Colonic mucosa (tissue), 4 donors: ENCODE measurements at regions not wholly inside any gene's neighbourhood (a gene's known extent, or its start where the extent isn't known, plus 50 kb on each side); places are given as distances from the start of the nearest gene placed in this dataset.

Experiments used
- DNase-seq: peaks from one replicate; pipeline ENCODE4 v3.0.0-alpha.2; 2020
- H3K27ac ChIP-seq: fragments of 200-600 bp; one replicate; pipeline ENCODE4 v1.8.0; 2021
- H3K27me3 ChIP-seq: fragments of 200-600 bp; one replicate; pipeline ENCODE4 v1.8.0; 2021
- H3K36me3 ChIP-seq: fragments of 200-600 bp; one replicate; pipeline ENCODE4 v1.8.0; 2021
- H3K4me1 ChIP-seq: fragments of 200-600 bp; one replicate; pipeline ENCODE4 v1.8.0; 2021; ENCODE audit warnings: mild to moderate bottlenecking
- H3K4me3 ChIP-seq: fragments of 200-600 bp; one replicate; pipeline ENCODE4 v1.8.0; 2021
- H3K9ac ChIP-seq, 2 donors: one replicate each; pipeline ENCODE4 v1.7.0; 2013; ENCODE audit warnings: control low read depth in 2 of 2, low read depth in 2 of 2, low read length in 2 of 2
- H3K9me3 ChIP-seq: fragments of 200-600 bp; one replicate; pipeline ENCODE4 v1.8.0; 2021
- CTCF ChIP-seq: fragments of 200-600 bp; IDR thresholded peaks from one replicate; pipeline ENCODE4 v1.8.0; 2022; ENCODE audit warnings: antibody characterized with exemption, mild to moderate bottlenecking
- intact Hi-C: fragments of 100-400 bp; cut with DNase I; formaldehyde crosslinking; loops from one replicate; pipeline ENCODE4 v1.14.1; 2022
- donor health status: healthy.
- donor health status: DM: no; HTN: no; CAD: no.
- donor health status: DM: no; HTN: no; CAD: no.

GRCh38 chr12:73361864-73362230 lies 1089.7 kb downstream of the TRHDE start:
- Histone ChIP-seq H3K36me3 (no peaks in the 10 kb centered on the region), H3K9me3 (no peaks in the 10 kb centered on the region), H3K27ac (no peak overlapping the region), H3K9ac (no peak overlapping the region), H3K4me3 (no peak overlapping the region), H3K4me1 (no peaks in the 10 kb centered on the region), H3K27me3 (no peaks in the 10 kb centered on the region)
- intact Hi-C loops: no loop called here
- no peak for TF ChIP-seq CTCF
- DNase-seq: no peak

GRCh38 chr12:73362666-73363065 lies 1090.5 kb downstream of the TRHDE start:
- Histone ChIP-seq H3K9ac (no peak overlapping the region), H3K36me3 (no peaks in the 10 kb centered on the region), H3K27me3 (no peaks in the 10 kb centered on the region), H3K4me1 (no peaks in the 10 kb centered on the region), H3K27ac (no peak overlapping the region), H3K4me3 (no peak overlapping the region), H3K9me3 (no peaks in the 10 kb centered on the region)
- DNase-seq: no peak
- intact Hi-C loops: no loop called here
- no peak for TF ChIP-seq CTCF

DNA sequence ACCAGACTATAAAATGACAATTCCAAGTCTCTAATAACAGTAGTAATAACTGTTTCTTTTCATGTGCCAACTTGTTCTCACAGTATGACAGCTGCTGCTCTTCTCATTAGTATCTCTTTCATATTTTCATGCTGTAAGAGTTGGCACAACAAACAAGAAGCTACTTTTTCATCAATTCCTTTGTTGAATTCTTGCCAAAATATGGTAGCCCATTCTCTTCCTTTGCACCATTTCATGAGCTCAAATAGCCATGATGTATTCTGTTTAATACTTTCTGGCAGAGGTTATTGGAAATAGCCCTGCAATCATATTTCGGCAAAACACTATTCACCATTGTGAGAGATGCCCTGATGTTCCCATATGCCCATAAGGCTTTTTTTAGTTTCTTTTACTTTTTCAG lies 1100.7 kb downstream of the TRHDE start:
- Histone ChIP-seq H3K9ac (no peak overlapping the region), H3K4me3 (no peak overlapping the region), H3K27me3 (no peaks in the 10 kb centered on the region), H3K27ac (no peak overlapping the region), H3K36me3 (no peaks in the 10 kb centered on the region), H3K9me3 (no peaks in the 10 kb centered on the region), H3K4me1 (no peaks in the 10 kb centered on the region)
- no peak for TF ChIP-seq CTCF
- intact Hi-C loops: no loop called here
- no peak for DNase-seq

DNA sequence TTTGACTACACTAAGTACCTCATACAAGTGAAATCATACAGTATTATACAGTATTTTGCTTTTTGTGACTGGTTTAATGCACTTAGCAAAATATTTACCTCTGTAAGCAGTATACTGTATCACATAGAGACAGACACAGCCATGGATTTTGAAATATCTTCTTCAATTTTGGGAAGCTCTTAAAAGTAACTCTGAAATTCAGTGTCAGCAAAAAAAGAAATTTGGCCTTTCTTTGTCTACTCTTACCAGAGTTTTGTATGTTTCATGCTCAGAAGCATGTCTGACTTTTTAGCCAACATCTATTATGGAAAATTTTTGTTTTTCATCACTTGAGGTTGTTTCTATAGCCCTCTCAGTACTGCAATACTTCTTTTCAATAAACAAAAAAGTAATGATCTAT lies 1102.2 kb downstream of the TRHDE start:
- H3K4me1 ChIP-seq: no peaks in the 10 kb centered on the region

GRCh38 chr12:73383584-73384222 lies 1111.5 kb downstream of the TRHDE start:
- no peak for TF ChIP-seq CTCF
- H3K4me1 ChIP-seq: no peaks in the 10 kb centered on the region
- no peak overlapping the region for H3K9ac ChIP-seq
- no peaks in the 10 kb centered on the region for H3K9me3 ChIP-seq
- no peak overlapping the region for H3K27ac ChIP-seq
- H3K36me3 ChIP-seq: no peaks in the 10 kb centered on the region
- no peak overlapping the region for H3K4me3 ChIP-seq
- intact Hi-C loops: no loop called here
- H3K27me3 ChIP-seq: no peaks in the 10 kb centered on the region
- DNase-seq: no peak

More for the DNA sequence above, 1102.2 kb downstream of the TRHDE start:
- H3K4me3 ChIP-seq: no peak overlapping the region
- H3K9ac ChIP-seq: no peak overlapping the region
- no peak overlapping the region for H3K27ac ChIP-seq
- intact Hi-C loops: no loop called here
- DNase-seq: no peak
- no peaks in the 10 kb centered on the region for H3K36me3 ChIP-seq
- no peaks in the 10 kb centered on the region for H3K27me3 ChIP-seq
- no peaks in the 10 kb centered on the region for H3K9me3 ChIP-seq
- no peak for TF ChIP-seq CTCF
